ENCODE measurements at regions not wholly inside any gene's neighbourhood (a gene's known extent, or its start where the extent isn't known, plus 50 kb on each side); places are given as distances from the start of the nearest gene placed in this dataset.
A peak's percentile ranks its signal among the peaks of the same experiment; 100 is the strongest.

GRCh38 chr12:116368196-116369194 lies 91.0 kb upstream of the MED13L start:
- Histone ChIP-seq H3K4me3 (no peak overlapping the region), H3K27me3 (no peaks in the 10 kb centered on the region), H3K9me3 (no peaks in the 10 kb centered on the region), H3K36me3 (no peaks in the 10 kb centered on the region), H3K4me1 (no peaks in the 10 kb centered on the region), H3K27ac (no peak overlapping the region)
- intact Hi-C loops (cut with DNase I; ENCODE audit: low total_unique reads): no loop called here
- no peak for TF ChIP-seq POLR2A (IDR thresholded peaks at IDR 0.05)
- no peak for DNase-seq (ENCODE audit: low spot score in 2 of 2)

- intact Hi-C loops (cut with DNase I; ENCODE audit: low total_unique reads): no loop called here
- Histone ChIP-seq H3K9me3 (no peaks in the 10 kb centered on the region), H3K36me3 (no peaks in the 10 kb centered on the region), H3K27me3 (no peaks in the 10 kb centered on the region), H3K4me3 (no peak overlapping the region), H3K4me1 (no peaks in the 10 kb centered on the region), H3K27ac (no peak overlapping the region)
- no peak for TF ChIP-seq CTCF (IDR thresholded peaks at IDR 0.05)
- TF ChIP-seq POLR2AphosphoS5 (IDR thresholded peaks at IDR 0.05): no peak
- TF ChIP-seq POLR2A (IDR thresholded peaks at IDR 0.05): no peak
- no peak for DNase-seq (ENCODE audit: low spot score in 2 of 2)
Measured at GRCh38 chr12:116370004-116370404, 92.5 kb upstream of the MED13L start.

GRCh38 chr12:116370886-116371580 lies 93.5 kb upstream of the MED13L start:
- Histone ChIP-seq H3K4me3 (no peak overlapping the region), H3K27me3 (no peaks in the 10 kb centered on the region), H3K4me1 (no peaks in the 10 kb centered on the region), H3K27ac (peak overlapping the region in 1 of 2 donors; percentile 34), H3K36me3 (no peaks in the 10 kb centered on the region), H3K9me3 (no peaks in the 10 kb centered on the region)
- DNase-seq (ENCODE audit: low spot score in 2 of 2): no peak
- TF ChIP-seq POLR2A (IDR thresholded peaks at IDR 0.05): no peak
- no peak for TF ChIP-seq POLR2AphosphoS5 (IDR thresholded peaks at IDR 0.05)
- TF ChIP-seq CTCF (IDR thresholded peaks at IDR 0.05): no peak
- intact Hi-C loops (cut with DNase I; ENCODE audit: low total_unique reads): no loop called here

GRCh38 chr12:116372815-116373214 lies 95.3 kb upstream of the MED13L start:
- Histone ChIP-seq H3K27me3 (no peaks in the 10 kb centered on the region), H3K27ac (no peak overlapping the region), H3K4me3 (no peak overlapping the region), H3K9me3 (no peaks in the 10 kb centered on the region), H3K36me3 (no peaks in the 10 kb centered on the region), H3K4me1 (no peaks in the 10 kb centered on the region)
- TF ChIP-seq CTCF (IDR thresholded peaks at IDR 0.05) (no peak), POLR2AphosphoS5 (IDR thresholded peaks at IDR 0.05) (no peak), POLR2A (IDR thresholded peaks at IDR 0.05) (no peak)
- DNase-seq (ENCODE audit: low spot score in 2 of 2): no peak
- intact Hi-C loops (cut with DNase I; ENCODE audit: low total_unique reads): no loop called here

GRCh38 chr12:116373572-116374206 lies 96.2 kb upstream of the MED13L start:
- intact Hi-C loops (cut with DNase I; ENCODE audit: low total_unique reads): no loop called here
- DNase-seq (ENCODE audit: low spot score in 2 of 2): no peak
- no peaks in the 10 kb centered on the region for H3K9me3 ChIP-seq
- H3K36me3 ChIP-seq: no peaks in the 10 kb centered on the region
- no peak for TF ChIP-seq POLR2AphosphoS5 (IDR thresholded peaks at IDR 0.05)
- TF ChIP-seq CTCF (IDR thresholded peaks at IDR 0.05): no peak
- TF ChIP-seq POLR2A (IDR thresholded peaks at IDR 0.05): no peak
- no peak overlapping the region for H3K4me3 ChIP-seq
- H3K27ac ChIP-seq: no peak overlapping the region
- no peaks in the 10 kb centered on the region for H3K4me1 ChIP-seq
- no peaks in the 10 kb centered on the region for H3K27me3 ChIP-seq

All from breast epithelium (tissue), 4 donors.